ENCODE measurements at regions not wholly inside any gene's neighbourhood (a gene's known extent, or its start where the extent isn't known, plus 50 kb on each side); places are given as distances from the start of the nearest gene placed in this dataset.
"Not testable (repeated sequence)": the region's sequence is repeated elsewhere in the genome, so short reads cannot be mapped to it uniquely, and the experiment has no call there.

GRCh38 chr14:48333221-48333920, 658.0 kb upstream of the MDGA2 start:
- no peak for FAIRE-seq

- FAIRE-seq: no peak
Measured at GRCh38 chr14:48331421-48331820, 656.0 kb upstream of the MDGA2 start.

GRCh38 chr14:48325486-48325885, 650.1 kb upstream of the MDGA2 start:
- FAIRE-seq: no peak

- no peak for FAIRE-seq
Measured at GRCh38 chr14:48323665-48324064, 648.3 kb upstream of the MDGA2 start.

GRCh38 chr14:48319823-48320222, 644.4 kb upstream of the MDGA2 start:
- no peak for FAIRE-seq

- no peak for FAIRE-seq
Measured at GRCh38 chr14:48304729-48305128, 629.3 kb upstream of the MDGA2 start.

- no peak for FAIRE-seq
Measured at GRCh38 chr14:48289701-48290100, 614.3 kb upstream of the MDGA2 start.

- not testable (repeated sequence) for FAIRE-seq
Measured at GRCh38 chr14:48285217-48285616, 609.8 kb upstream of the MDGA2 start.

GRCh38 chr14:48275301-48275700, 599.9 kb upstream of the MDGA2 start:
- no peak for FAIRE-seq

- no peak for FAIRE-seq
Measured at GRCh38 chr14:48274826-48275225, 599.4 kb upstream of the MDGA2 start.

GRCh38 chr14:48267926-48268325, 592.5 kb upstream of the MDGA2 start:
- not testable (repeated sequence) for FAIRE-seq

GRCh38 chr14:48266201-48266600, 590.8 kb upstream of the MDGA2 start:
- not testable (repeated sequence) for FAIRE-seq

GRCh38 chr14:48261436-48261835, 586.0 kb upstream of the MDGA2 start:
- no peak for FAIRE-seq

GRCh38 chr14:48260394-48261295, 585.2 kb upstream of the MDGA2 start:
- not testable (repeated sequence) for FAIRE-seq

- not testable (repeated sequence) for FAIRE-seq
Measured at GRCh38 chr14:48259876-48260275, 584.5 kb upstream of the MDGA2 start.

GRCh38 chr14:48259232-48259631, 583.8 kb upstream of the MDGA2 start:
- not testable (repeated sequence) for FAIRE-seq

- FAIRE-seq: not testable (repeated sequence)
Measured at GRCh38 chr14:48258703-48259102, 583.3 kb upstream of the MDGA2 start.

GRCh38 chr14:48253020-48253419, 577.6 kb upstream of the MDGA2 start:
- no peak for FAIRE-seq

GRCh38 chr14:48251290-48251689, 575.9 kb upstream of the MDGA2 start:
- FAIRE-seq: no peak

GRCh38 chr14:48250575-48250974, 575.2 kb upstream of the MDGA2 start:
- FAIRE-seq: no peak

- FAIRE-seq: no peak
Measured at GRCh38 chr14:48247977-48248376, 572.6 kb upstream of the MDGA2 start.

- FAIRE-seq: no peak
Measured at GRCh38 chr14:48243900-48244299, 568.5 kb upstream of the MDGA2 start.

GRCh38 chr14:48229091-48229490, 553.7 kb upstream of the MDGA2 start:
- no peak for FAIRE-seq

- FAIRE-seq: no peak
Measured at GRCh38 chr14:48193893-48194292, 518.5 kb upstream of the MDGA2 start.
